GM12875 (cell line): ENCODE measurements at regions not wholly inside any gene's neighbourhood (a gene's known extent, or its start where the extent isn't known, plus 50 kb on each side); places are given as distances from the start of the nearest gene placed in this dataset.

Experiments used
- H3K4me3 ChIP-seq: one replicate; pipeline ENCODE4 v1.5.1; 2011; ENCODE audit warnings: low read depth, low read length, control low read depth
- CTCF ChIP-seq: IDR thresholded peaks from 2 replicates; pipeline ENCODE4 v1.5.1; 2011; ENCODE audit warnings: low read depth, mild to moderate bottlenecking, control low read depth, inconsistent platforms, low read length, moderate library complexity, borderline replicate concordance; ENCODE audit not compliant: insufficient read depth

- no peak overlapping the region for H3K4me3 ChIP-seq
- no peak for TF ChIP-seq CTCF
Observed at GRCh38 chr17:45722161-45722560, 62.0 kb upstream of the CRHR1 start.

- no peak for TF ChIP-seq CTCF
Observed at GRCh38 chr17:45729294-45729907, 54.7 kb upstream of the CRHR1 start.

GRCh38 chr17:45730192-45730591, 53.9 kb upstream of the CRHR1 start:
- no peak overlapping the region for H3K4me3 ChIP-seq
- TF ChIP-seq CTCF = no peak

More at GRCh38 chr17:45729294-45729907, 54.7 kb upstream of the CRHR1 start:
- H3K4me3 ChIP-seq = no peak overlapping the region

GRCh38 chr17:45731459-45731858, 52.7 kb upstream of the CRHR1 start:
- no peak overlapping the region for H3K4me3 ChIP-seq
- no peak for TF ChIP-seq CTCF

- H3K4me3 ChIP-seq = no peak overlapping the region
- no peak for TF ChIP-seq CTCF
Observed at GRCh38 chr17:45732926-45733505, 51.1 kb upstream of the CRHR1 start.

GRCh38 chr17:45733781-45734180, 50.3 kb upstream of the CRHR1 start:
- no peak for TF ChIP-seq CTCF
- no peak overlapping the region for H3K4me3 ChIP-seq
